Loucy (cell line): ENCODE measurements at regions not wholly inside any gene's neighbourhood (a gene's known extent, or its start where the extent isn't known, plus 50 kb on each side); places are given as distances from the start of the nearest gene placed in this dataset.

Experiments
- H2AFZ ChIP-seq: fragments of 200-600 bp; sonication (generic); 2 replicates; pipeline ENCODE4 v1.6.0; 2016; ENCODE audit warnings: antibody characterized with exemption, mild to moderate bottlenecking, low read length, moderate library complexity
- H3F3A ChIP-seq: fragments of 200-600 bp; 2 replicates; pipeline ENCODE4 v1.6.0; 2016; ENCODE audit warnings: antibody characterized with exemption, low read depth, mild to moderate bottlenecking
- H3K27me3 ChIP-seq: fragments of 200-600 bp; sonication (generic); 2 replicates; pipeline ENCODE4 v1.6.1; 2014; ENCODE audit warnings: low read length, mild to moderate bottlenecking; ENCODE audit not compliant: insufficient read depth, poor library complexity, severe bottlenecking
- H3K36me3 ChIP-seq: fragments of 200-600 bp; sonication (generic); 2 replicates; pipeline ENCODE4 v1.6.1; 2016; ENCODE audit warnings: low read length; ENCODE audit not compliant: insufficient read depth
- H3K4me1 ChIP-seq: fragments of 200-600 bp; sonication (generic); 2 replicates; pipeline ENCODE4 v1.5.1; 2014; ENCODE audit warnings: low read length, mild to moderate bottlenecking; ENCODE audit not compliant: insufficient read depth, poor library complexity, severe bottlenecking
- H3K4me2 ChIP-seq: fragments of 200-600 bp; sonication (generic); 2 replicates; pipeline ENCODE4 v1.6.0; 2014; ENCODE audit warnings: antibody characterized with exemption, low read length, low read depth, mild to moderate bottlenecking; ENCODE audit not compliant: poor library complexity, severe bottlenecking
- H3K4me3 ChIP-seq: fragments of 200-600 bp; sonication (generic); 2 replicates; pipeline ENCODE4 v1.5.1; 2014; ENCODE audit warnings: low read length, mild to moderate bottlenecking, mixed read lengths; ENCODE audit not compliant: poor library complexity, severe bottlenecking
- H3K79me2 ChIP-seq: fragments of 200-600 bp; sonication (generic); 2 replicates; pipeline ENCODE4 v1.6.1; 2014; ENCODE audit warnings: low read length; ENCODE audit not compliant: insufficient read depth
- H3K9ac ChIP-seq: fragments of 200-600 bp; sonication (generic); 2 replicates; pipeline ENCODE4 v1.6.0; 2014; ENCODE audit warnings: mild to moderate bottlenecking, low read depth, low read length, moderate library complexity; ENCODE audit not compliant: poor library complexity, severe bottlenecking
- H3K9me2 ChIP-seq: fragments of 200-600 bp; sonication (generic); replicated peaks from 2 replicates; pipeline ENCODE4 v1.6.1; 2016; ENCODE audit warnings: low read depth, low read length, mixed read lengths
- H3K9me3 ChIP-seq: fragments of 200-600 bp; sonication (generic); 2 replicates; pipeline ENCODE4 v1.6.1; 2014; ENCODE audit warnings: mild to moderate bottlenecking, antibody characterized with exemption, low read length, low read depth; ENCODE audit not compliant: insufficient read depth
- H4K20me1 ChIP-seq: fragments of 200-600 bp; sonication (generic); 2 replicates; pipeline ENCODE4 v1.6.0; 2014; ENCODE audit warnings: antibody characterized with exemption, low read length, mild to moderate bottlenecking; ENCODE audit not compliant: insufficient read depth, poor library complexity, severe bottlenecking
- EZH2phosphoT487 ChIP-seq: fragments of 200-600 bp; IDR thresholded peaks from 2 replicates; pipeline ENCODE4 v1.6.1; 2018; ENCODE audit warnings: antibody characterized with exemption, mild to moderate bottlenecking, moderate library complexity, borderline replicate concordance
- TF ChIP-seq, protein P1 (sequence below): fragments of 200-600 bp; sonication (generic); conservative IDR thresholded peaks from 2 replicates; pipeline ENCODE4 v1.5.1; 2014; ENCODE audit warnings: mild to moderate bottlenecking, antibody characterized with exemption, low read length

DNA sequence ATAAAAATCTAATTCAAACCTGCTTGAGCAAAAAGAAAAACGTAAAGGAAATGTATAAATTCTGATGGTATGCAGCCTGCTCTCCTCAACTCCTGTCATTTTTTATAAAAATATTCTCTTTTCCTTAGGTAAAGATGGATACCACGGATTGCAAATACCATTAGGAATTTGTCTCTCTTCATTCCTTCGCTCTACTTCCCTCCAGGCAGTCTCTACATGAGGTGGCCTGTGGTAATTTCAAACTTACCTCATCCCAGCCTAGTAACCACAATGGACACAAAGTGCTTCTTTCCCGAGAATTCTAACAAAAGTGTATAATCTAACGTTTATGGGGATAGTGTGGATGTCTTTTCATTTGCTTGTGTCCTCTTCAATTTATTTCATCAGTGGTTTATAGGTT lies 239.5 kb upstream of the LRRC7 start:
- Histone ChIP-seq H3K4me1 (no peaks in the 10 kb centered on the region), H3K27me3 (no peaks in the 10 kb centered on the region), H3K9ac (no peak overlapping the region), H3K36me3 (no peaks in the 10 kb centered on the region), H3K4me3 (no peak overlapping the region), H3K9me3 (no peaks in the 10 kb centered on the region), H3K4me2 (no peak overlapping the region), H4K20me1 (no peaks in the 10 kb centered on the region), H3F3A (no peaks in the 10 kb centered on the region), H3K9me2 (no peaks in the 10 kb centered on the region), H3K79me2 (no peaks in the 10 kb centered on the region), H2AFZ (no peak overlapping the region)
- TF ChIP-seq, protein P1, sequence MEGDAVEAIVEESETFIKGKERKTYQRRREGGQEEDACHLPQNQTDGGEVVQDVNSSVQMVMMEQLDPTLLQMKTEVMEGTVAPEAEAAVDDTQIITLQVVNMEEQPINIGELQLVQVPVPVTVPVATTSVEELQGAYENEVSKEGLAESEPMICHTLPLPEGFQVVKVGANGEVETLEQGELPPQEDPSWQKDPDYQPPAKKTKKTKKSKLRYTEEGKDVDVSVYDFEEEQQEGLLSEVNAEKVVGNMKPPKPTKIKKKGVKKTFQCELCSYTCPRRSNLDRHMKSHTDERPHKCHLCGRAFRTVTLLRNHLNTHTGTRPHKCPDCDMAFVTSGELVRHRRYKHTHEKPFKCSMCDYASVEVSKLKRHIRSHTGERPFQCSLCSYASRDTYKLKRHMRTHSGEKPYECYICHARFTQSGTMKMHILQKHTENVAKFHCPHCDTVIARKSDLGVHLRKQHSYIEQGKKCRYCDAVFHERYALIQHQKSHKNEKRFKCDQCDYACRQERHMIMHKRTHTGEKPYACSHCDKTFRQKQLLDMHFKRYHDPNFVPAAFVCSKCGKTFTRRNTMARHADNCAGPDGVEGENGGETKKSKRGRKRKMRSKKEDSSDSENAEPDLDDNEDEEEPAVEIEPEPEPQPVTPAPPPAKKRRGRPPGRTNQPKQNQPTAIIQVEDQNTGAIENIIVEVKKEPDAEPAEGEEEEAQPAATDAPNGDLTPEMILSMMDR: no peak
- TF ChIP-seq EZH2phosphoT487: no peak

DNA sequence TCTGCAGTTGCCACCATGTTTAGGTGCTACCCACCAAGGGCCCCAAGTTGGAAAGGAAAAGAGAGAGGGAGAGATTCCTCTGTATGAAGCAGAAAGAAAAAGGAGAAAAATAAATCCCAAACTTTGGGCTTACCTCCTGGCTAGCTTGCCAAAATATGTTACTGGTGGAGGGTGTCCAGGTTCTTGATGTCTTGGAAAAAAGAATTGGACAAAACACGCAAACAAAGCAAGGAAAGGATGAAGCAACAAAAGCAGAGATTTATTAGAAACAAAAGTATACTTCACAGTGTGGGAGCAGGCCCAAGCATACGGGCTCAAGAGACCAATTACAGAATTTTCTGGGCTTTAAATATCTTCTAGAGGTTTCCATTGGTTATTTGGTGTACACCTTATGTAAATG lies 204.5 kb upstream of the LRRC7 start:
- H3F3A ChIP-seq: no peaks in the 10 kb centered on the region
- no peak overlapping the region for H3K9ac ChIP-seq
- no peaks in the 10 kb centered on the region for H3K36me3 ChIP-seq
- no peaks in the 10 kb centered on the region for H4K20me1 ChIP-seq
- H3K9me2 ChIP-seq: no peaks in the 10 kb centered on the region
- no peak overlapping the region for H3K4me2 ChIP-seq
- H2AFZ ChIP-seq: no peak overlapping the region
- no peaks in the 10 kb centered on the region for H3K27me3 ChIP-seq
- no peak for TF ChIP-seq EZH2phosphoT487
- TF ChIP-seq, protein P1: no peak
- H3K9me3 ChIP-seq: no peaks in the 10 kb centered on the region
- H3K4me3 ChIP-seq: no peak overlapping the region
- no peaks in the 10 kb centered on the region for H3K4me1 ChIP-seq
- H3K79me2 ChIP-seq: no peaks in the 10 kb centered on the region

DNA sequence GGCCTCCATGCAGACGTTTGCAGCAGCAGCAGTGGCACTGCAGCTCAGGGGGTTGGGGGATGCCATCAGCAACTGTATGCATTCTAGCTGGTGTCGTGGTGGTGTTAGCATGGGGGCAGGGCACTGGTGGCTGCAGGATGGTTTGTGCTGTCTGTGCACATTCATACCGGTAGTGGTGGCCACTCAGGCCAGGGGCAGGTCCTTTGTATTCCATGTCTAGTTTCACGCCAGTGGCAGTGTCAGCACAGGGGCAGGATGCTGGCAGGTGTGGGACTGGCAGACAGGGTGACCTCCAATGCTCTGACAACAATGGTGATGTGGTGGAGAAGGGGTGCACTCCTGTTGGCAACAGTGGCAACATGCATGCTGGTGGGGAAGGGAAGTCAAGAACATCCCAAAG lies 194.2 kb upstream of the LRRC7 start:
- Histone ChIP-seq H3K79me2 (no peaks in the 10 kb centered on the region), H3K27me3 (no peaks in the 10 kb centered on the region), H3K9ac (no peak overlapping the region), H2AFZ (no peak overlapping the region), H3K36me3 (no peaks in the 10 kb centered on the region), H3K4me2 (no peak overlapping the region), H3K4me3 (no peak overlapping the region), H4K20me1 (no peaks in the 10 kb centered on the region), H3K9me2 (no peaks in the 10 kb centered on the region), H3K9me3 (no peaks in the 10 kb centered on the region), H3K4me1 (no peaks in the 10 kb centered on the region), H3F3A (no peaks in the 10 kb centered on the region)
- no peak for TF ChIP-seq EZH2phosphoT487
- TF ChIP-seq, protein P1: no peak
